ENCODE measurements at regions not wholly inside any gene's neighbourhood (a gene's known extent, or its start where the extent isn't known, plus 50 kb on each side); places are given as distances from the start of the nearest gene placed in this dataset.

DNA sequence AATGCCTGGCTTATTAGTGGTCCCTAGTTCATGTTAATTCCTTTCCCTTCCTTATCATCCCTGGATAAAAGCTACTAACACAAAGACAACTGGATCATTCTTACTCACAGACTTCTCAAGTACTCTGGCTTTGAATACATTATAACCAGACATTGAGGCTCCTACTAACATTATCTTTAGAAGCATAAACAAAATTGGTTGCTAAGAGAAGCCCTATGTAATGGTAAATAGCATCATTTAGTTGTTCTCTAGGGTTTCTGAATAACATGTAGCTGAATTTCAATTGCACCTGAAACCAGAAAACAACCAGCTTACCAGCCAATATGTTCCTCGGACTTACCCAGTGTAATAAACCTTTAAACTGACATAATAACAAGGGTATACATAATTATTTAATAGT lies 114.1 kb upstream of the NCKAP5 start:
- WGBS (ENCODE audit: insufficient coverage): no CpG with 5 or more reads among the region's 1 CpG
- intact Hi-C loops (cut with micrococcal nuclease): no loop called here
- H3K9me3 ChIP-seq (ENCODE audit: control extremely low read depth in 1 of 3, control insufficient read depth in 2 of 3, insufficient read depth in 1 of 3, low read length in 2 of 3): no peaks in the 10 kb centered on the region
- ChIA-PET POLR2A (no interaction called here), CTCF (no interaction called here)
- no peaks in the 10 kb centered on the region for H3K4me1 Mint-ChIP-seq
- no peak overlapping the region for H3K4me3 ChIP-seq (ENCODE audit: control extremely low read depth in 1 of 5, extremely low read depth in 1 of 5, insufficient read depth in 1 of 5, low read depth in 2 of 5, low read length in 4 of 5)
- H3K4me3 Mint-ChIP-seq: no peak overlapping the region
- no peak overlapping the region for H2AFZ ChIP-seq (ENCODE audit: insufficient read depth, low read depth, low read length, poor library complexity, severe bottlenecking)
- ATAC-seq (ENCODE audit: low read depth) (no peak), DNase-seq (no peak)
- TF ChIP-seq, protein P1, sequence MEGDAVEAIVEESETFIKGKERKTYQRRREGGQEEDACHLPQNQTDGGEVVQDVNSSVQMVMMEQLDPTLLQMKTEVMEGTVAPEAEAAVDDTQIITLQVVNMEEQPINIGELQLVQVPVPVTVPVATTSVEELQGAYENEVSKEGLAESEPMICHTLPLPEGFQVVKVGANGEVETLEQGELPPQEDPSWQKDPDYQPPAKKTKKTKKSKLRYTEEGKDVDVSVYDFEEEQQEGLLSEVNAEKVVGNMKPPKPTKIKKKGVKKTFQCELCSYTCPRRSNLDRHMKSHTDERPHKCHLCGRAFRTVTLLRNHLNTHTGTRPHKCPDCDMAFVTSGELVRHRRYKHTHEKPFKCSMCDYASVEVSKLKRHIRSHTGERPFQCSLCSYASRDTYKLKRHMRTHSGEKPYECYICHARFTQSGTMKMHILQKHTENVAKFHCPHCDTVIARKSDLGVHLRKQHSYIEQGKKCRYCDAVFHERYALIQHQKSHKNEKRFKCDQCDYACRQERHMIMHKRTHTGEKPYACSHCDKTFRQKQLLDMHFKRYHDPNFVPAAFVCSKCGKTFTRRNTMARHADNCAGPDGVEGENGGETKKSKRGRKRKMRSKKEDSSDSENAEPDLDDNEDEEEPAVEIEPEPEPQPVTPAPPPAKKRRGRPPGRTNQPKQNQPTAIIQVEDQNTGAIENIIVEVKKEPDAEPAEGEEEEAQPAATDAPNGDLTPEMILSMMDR (IDR thresholded peaks at IDR 0.05): no peak
- no peak for TF ChIP-seq EZH2 (IDR thresholded peaks at IDR 0.05; ENCODE audit: borderline replicate concordance, insufficient read depth, low read depth, low read length, poor library complexity, severe bottlenecking)
- H3K27ac Mint-ChIP-seq: no peak overlapping the region
- no peak overlapping the region for H3K4me2 ChIP-seq (replicated peaks; ENCODE audit: low read depth, low read length, poor library complexity, severe bottlenecking)
- no peaks in the 10 kb centered on the region for H3K27me3 ChIP-seq (replicated peaks in 1 of 4; ENCODE audit: control extremely low read depth in 1 of 4, control insufficient read depth in 3 of 4, insufficient read depth in 4 of 4, low read length in 3 of 4)
- no peaks in the 10 kb centered on the region for H3K4me1 ChIP-seq (ENCODE audit: control insufficient read depth in 2 of 2, insufficient read depth in 2 of 2, low read length in 2 of 2)
- no peak overlapping the region for H3K9ac ChIP-seq (ENCODE audit: low read length)
- no peaks in the 10 kb centered on the region for H3K27me3 Mint-ChIP-seq
- no peaks in the 10 kb centered on the region for H3K79me2 ChIP-seq (ENCODE audit: control insufficient read depth, insufficient read depth, low read length)
- no peaks in the 10 kb centered on the region for H3K36me3 ChIP-seq (replicated peaks in 1 of 2; ENCODE audit: control extremely low read depth in 1 of 2, control insufficient read depth in 1 of 2, extremely low read depth in 1 of 2, insufficient read depth in 2 of 2, low read length in 1 of 2)
- no peaks in the 10 kb centered on the region for H3K9me3 Mint-ChIP-seq (ENCODE audit: insufficient read depth)
- H4K20me1 ChIP-seq (ENCODE audit: control insufficient read depth, insufficient read depth, low read length, poor library complexity, severe bottlenecking): no peaks in the 10 kb centered on the region
- H3K27ac ChIP-seq (ENCODE audit: low read length in 2 of 2): no peak overlapping the region

DNA sequence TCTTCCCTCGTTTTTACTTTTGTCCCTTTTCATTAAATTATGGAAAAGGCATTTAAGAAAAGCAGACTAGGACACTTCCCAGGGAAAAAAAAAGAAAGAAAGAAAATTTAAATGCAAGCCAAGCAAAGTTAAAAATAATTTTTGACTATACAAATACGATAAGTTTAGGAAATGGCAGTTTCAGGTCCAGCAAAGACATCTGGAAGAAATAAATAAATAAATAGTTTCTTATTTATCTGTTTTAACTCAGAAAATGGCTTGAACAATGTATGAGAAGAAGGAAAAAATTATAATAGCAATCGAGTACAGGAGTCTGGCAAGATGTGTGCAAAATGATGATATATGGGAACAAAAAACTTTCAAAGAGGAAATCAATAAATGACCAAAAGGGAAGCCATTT lies 114.6 kb upstream of the NCKAP5 start:
- H2AFZ ChIP-seq (ENCODE audit: insufficient read depth, low read depth, low read length, poor library complexity, severe bottlenecking): no peak overlapping the region
- no CpG with 5 or more reads among the region's 3 CpGs for WGBS (ENCODE audit: insufficient coverage)
- no peaks in the 10 kb centered on the region for H4K20me1 ChIP-seq (ENCODE audit: control insufficient read depth, insufficient read depth, low read length, poor library complexity, severe bottlenecking)
- H3K79me2 ChIP-seq (ENCODE audit: control insufficient read depth, insufficient read depth, low read length): no peaks in the 10 kb centered on the region
- ATAC-seq (ENCODE audit: low read depth) (no peak), DNase-seq (no peak)
- no peak overlapping the region for H3K9ac ChIP-seq (ENCODE audit: low read length)
- ChIA-PET CTCF (no interaction called here), POLR2A (no interaction called here)
- TF ChIP-seq EZH2 (IDR thresholded peaks at IDR 0.05; ENCODE audit: borderline replicate concordance, insufficient read depth, low read depth, low read length, poor library complexity, severe bottlenecking): no peak
- TF ChIP-seq, protein P1 (IDR thresholded peaks at IDR 0.05): no peak
- no peaks in the 10 kb centered on the region for H3K9me3 ChIP-seq (ENCODE audit: control extremely low read depth in 1 of 3, control insufficient read depth in 2 of 3, insufficient read depth in 1 of 3, low read length in 2 of 3)
- Mint-ChIP-seq H3K27me3 (peaks cover 4% of the 10 kb centered on the region), H3K9me3 (ENCODE audit: insufficient read depth) (no peaks in the 10 kb centered on the region), H3K4me3 (no peak overlapping the region), H3K4me1 (no peaks in the 10 kb centered on the region), H3K27ac (no peak overlapping the region)
- H3K4me3 ChIP-seq (ENCODE audit: control extremely low read depth in 1 of 5, extremely low read depth in 1 of 5, insufficient read depth in 1 of 5, low read depth in 2 of 5, low read length in 4 of 5): no peak overlapping the region
- no peaks in the 10 kb centered on the region for H3K4me1 ChIP-seq (ENCODE audit: control insufficient read depth in 2 of 2, insufficient read depth in 2 of 2, low read length in 2 of 2)
- no peaks in the 10 kb centered on the region for H3K36me3 ChIP-seq (replicated peaks in 1 of 2; ENCODE audit: control extremely low read depth in 1 of 2, control insufficient read depth in 1 of 2, extremely low read depth in 1 of 2, insufficient read depth in 2 of 2, low read length in 1 of 2)
- H3K27ac ChIP-seq (ENCODE audit: low read length in 2 of 2): no peak overlapping the region
- intact Hi-C loops (cut with micrococcal nuclease): no loop called here
- H3K4me2 ChIP-seq (replicated peaks; ENCODE audit: low read depth, low read length, poor library complexity, severe bottlenecking): no peak overlapping the region
- no peaks in the 10 kb centered on the region for H3K27me3 ChIP-seq (replicated peaks in 1 of 4; ENCODE audit: control extremely low read depth in 1 of 4, control insufficient read depth in 3 of 4, insufficient read depth in 4 of 4, low read length in 3 of 4)
